ENCODE measurements at regions not wholly inside any gene's neighbourhood (a gene's known extent, or its start where the extent isn't known, plus 50 kb on each side); places are given as distances from the start of the nearest gene placed in this dataset.
"Not testable (repeated sequence)": the region's sequence is repeated elsewhere in the genome, so short reads cannot be mapped to it uniquely, and the experiment has no call there.

- H3K9me3 ChIP-seq, H3K36me3 ChIP-seq, H3K4me1 ChIP-seq, H3K27ac ChIP-seq, H3K27me3 ChIP-seq, DNase-seq, H3K4me3 ChIP-seq: not testable (repeated sequence)
Observed at GRCh38 chr3:143175940-143176894, 56.6 kb downstream of the CHST2 start.

- not testable (repeated sequence) for H3K27ac ChIP-seq, H3K36me3 ChIP-seq, H3K4me1 ChIP-seq, H3K9me3 ChIP-seq, DNase-seq, H3K27me3 ChIP-seq, H3K4me3 ChIP-seq
Observed at GRCh38 chr3:143177965-143178364, 58.4 kb downstream of the CHST2 start.

GRCh38 chr3:143178775-143179548 lies 59.4 kb downstream of the CHST2 start:
- not testable (repeated sequence) for H3K9me3 ChIP-seq, H3K4me1 ChIP-seq, H3K4me3 ChIP-seq, DNase-seq, H3K36me3 ChIP-seq, H3K27me3 ChIP-seq, H3K27ac ChIP-seq

- TF ChIP-seq CTCF (IDR thresholded peaks at IDR 0.05) (no peak), POLR2A (IDR thresholded peaks at IDR 0.05) (no peak)
- Histone ChIP-seq H3K4me1 (no peaks in the 10 kb centered on the region), H3K9me3 (no peaks in the 10 kb centered on the region), H3K27ac (no peak overlapping the region), H3K4me3 (no peak overlapping the region), H3K36me3 (no peaks in the 10 kb centered on the region), H3K27me3 (no peaks in the 10 kb centered on the region)
- DNase-seq: no peak
Observed at GRCh38 chr3:143179603-143180002, 60.0 kb downstream of the CHST2 start.

GRCh38 chr3:143180860-143181259 lies 61.3 kb downstream of the CHST2 start:
- not testable (repeated sequence) for H3K36me3 ChIP-seq, H3K4me3 ChIP-seq, H3K27ac ChIP-seq, H3K9me3 ChIP-seq, H3K4me1 ChIP-seq, H3K27me3 ChIP-seq, DNase-seq

- H3K27ac ChIP-seq, H3K4me1 ChIP-seq, H3K9me3 ChIP-seq, DNase-seq, H3K36me3 ChIP-seq, H3K4me3 ChIP-seq, H3K27me3 ChIP-seq: not testable (repeated sequence)
Observed at GRCh38 chr3:143181977-143182376, 62.4 kb downstream of the CHST2 start.

- H3K36me3 ChIP-seq: no peaks in the 10 kb centered on the region
- no peaks in the 10 kb centered on the region for H3K4me1 ChIP-seq
- H3K4me3 ChIP-seq: no peak overlapping the region
- no peak for DNase-seq
- no peaks in the 10 kb centered on the region for H3K27me3 ChIP-seq
- no peak overlapping the region for H3K27ac ChIP-seq
- no peak for TF ChIP-seq POLR2A (IDR thresholded peaks at IDR 0.05)
- no peak for TF ChIP-seq CTCF (IDR thresholded peaks at IDR 0.05)
- no peaks in the 10 kb centered on the region for H3K9me3 ChIP-seq
Observed at GRCh38 chr3:143182866-143183664, 63.5 kb downstream of the CHST2 start.

GRCh38 chr3:143183665-143183964 lies 64.0 kb downstream of the CHST2 start:
- Histone ChIP-seq H3K4me1 (no peaks in the 10 kb centered on the region), H3K27ac (no peak overlapping the region), H3K4me3 (no peak overlapping the region), H3K9me3 (no peaks in the 10 kb centered on the region), H3K36me3 (no peaks in the 10 kb centered on the region), H3K27me3 (no peaks in the 10 kb centered on the region)
- TF ChIP-seq CTCF (IDR thresholded peaks at IDR 0.05): no peak
- no peak for TF ChIP-seq POLR2A (IDR thresholded peaks at IDR 0.05)
- no peak for DNase-seq
